CD4-positive, alpha-beta T cell treated with Interleukin-2 at 100 ng/mL for 4 hours (primary cell): ENCODE measurements at regions not wholly inside any gene's neighbourhood (a gene's known extent, or its start where the extent isn't known, plus 50 kb on each side); places are given as distances from the start of the nearest gene placed in this dataset.

ENCODE experiments used
- DNase-seq: peaks from one replicate; pipeline ENCODE4 v3.0.0-alpha.2; 2020; ENCODE audit warnings: low spot score

GRCh38 chr19:32202244-32202643 lies 143.2 kb upstream of the ZNF507 start:
- DNase-seq, result no peak

GRCh38 chr19:32203161-32203560 lies 142.2 kb upstream of the ZNF507 start:
- DNase-seq, result no peak

DNA sequence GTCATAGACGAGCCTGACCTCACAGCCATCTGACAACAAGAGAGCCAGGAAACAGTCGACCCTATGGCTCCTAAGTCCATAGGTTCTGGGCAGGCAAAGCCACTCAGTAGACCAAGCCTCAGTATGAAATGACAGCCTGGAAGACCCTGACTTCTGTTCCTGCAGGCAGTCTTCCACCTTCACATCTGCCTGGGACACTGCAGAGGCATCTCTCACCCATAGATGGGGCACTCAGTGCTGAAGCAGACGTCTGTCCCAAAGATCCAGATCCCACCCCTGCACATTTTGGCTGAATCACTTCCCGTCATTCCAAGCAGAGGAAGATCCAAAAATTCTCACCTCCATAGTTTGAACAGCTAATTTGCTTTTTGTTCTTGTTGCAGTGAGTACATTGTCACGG lies 139.3 kb upstream of the ZNF507 start:
- DNase-seq, result no peak

- DNase-seq, result no peak
These were observed 137.3 kb upstream of the ZNF507 start for GRCh38 chr19:32208060-32208459.

- DNase-seq, result no peak
These were observed 126.0 kb upstream of the ZNF507 start for GRCh38 chr19:32219392-32219791.

GRCh38 chr19:32219881-32220472 lies 125.4 kb upstream of the ZNF507 start:
- no peak for DNase-seq

- DNase-seq, result no peak
These were observed 124.5 kb upstream of the ZNF507 start for GRCh38 chr19:32220951-32221350.

DNA sequence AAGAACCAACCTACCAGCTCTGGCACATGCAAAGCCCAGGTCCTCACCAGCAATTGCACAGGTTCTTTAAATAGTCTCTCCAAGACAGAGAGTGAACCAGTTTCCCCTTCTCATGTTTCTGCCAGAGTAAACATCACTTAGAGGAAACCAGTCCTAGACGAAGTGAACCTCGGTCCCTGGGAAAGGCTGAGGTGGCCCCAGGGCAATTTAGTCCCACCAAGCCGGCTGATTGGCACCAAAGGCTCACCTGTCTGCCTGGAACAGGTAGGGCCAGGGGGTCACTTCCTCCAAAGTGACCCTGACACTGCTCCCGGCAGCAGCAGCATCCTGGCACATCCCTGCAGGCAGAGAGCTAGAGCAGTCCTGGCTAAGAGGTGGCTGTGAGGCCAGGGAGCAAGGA lies 122.9 kb upstream of the ZNF507 start:
- DNase-seq, result no peak

- no peak for DNase-seq
These were observed 122.3 kb upstream of the ZNF507 start for GRCh38 chr19:32223106-32223505.

- no peak for DNase-seq
These were observed 121.6 kb upstream of the ZNF507 start for GRCh38 chr19:32223595-32224370.

DNA sequence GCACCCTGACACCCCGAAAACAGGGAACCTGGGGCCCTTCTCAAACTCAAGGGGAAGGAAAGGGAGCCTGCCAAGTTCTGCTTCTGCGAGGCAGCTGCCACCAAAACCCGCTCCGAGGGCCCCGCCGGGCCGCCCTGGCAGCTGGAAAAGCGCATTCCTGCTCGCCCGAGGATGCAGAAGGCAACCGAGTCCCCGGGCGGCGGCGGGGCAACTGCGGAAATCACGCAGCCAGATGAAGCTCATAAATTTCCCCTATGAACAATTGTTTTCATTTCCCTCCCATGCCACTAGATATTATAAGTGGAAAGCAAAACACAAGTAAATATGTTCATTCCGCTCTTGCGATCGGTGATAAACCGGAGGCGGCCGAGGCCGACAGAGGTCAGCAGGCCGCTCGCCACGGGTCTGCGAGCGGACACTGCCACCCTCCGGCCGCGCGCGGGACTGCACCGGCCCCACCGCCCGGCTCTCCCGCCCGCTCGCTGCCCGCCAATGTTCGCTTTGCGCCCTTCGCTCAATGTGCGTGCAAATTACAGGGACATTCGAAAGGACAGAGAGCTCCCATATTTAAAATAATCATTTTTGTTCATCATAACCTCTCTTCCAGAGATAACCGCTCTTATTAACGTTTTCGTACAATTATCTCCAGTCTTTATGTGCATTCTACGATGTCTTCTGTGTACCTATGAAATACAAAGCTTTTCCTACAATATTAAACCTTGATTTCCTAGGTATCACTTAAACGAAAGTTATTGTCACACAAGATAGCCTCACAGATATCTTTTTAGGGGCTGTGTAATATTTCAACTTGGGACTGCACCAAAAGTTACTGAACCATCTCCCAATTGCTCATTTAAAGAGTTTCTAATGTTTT lies 120.8 kb upstream of the ZNF507 start:
- DNase-seq, result peak; percentile 36

DNA sequence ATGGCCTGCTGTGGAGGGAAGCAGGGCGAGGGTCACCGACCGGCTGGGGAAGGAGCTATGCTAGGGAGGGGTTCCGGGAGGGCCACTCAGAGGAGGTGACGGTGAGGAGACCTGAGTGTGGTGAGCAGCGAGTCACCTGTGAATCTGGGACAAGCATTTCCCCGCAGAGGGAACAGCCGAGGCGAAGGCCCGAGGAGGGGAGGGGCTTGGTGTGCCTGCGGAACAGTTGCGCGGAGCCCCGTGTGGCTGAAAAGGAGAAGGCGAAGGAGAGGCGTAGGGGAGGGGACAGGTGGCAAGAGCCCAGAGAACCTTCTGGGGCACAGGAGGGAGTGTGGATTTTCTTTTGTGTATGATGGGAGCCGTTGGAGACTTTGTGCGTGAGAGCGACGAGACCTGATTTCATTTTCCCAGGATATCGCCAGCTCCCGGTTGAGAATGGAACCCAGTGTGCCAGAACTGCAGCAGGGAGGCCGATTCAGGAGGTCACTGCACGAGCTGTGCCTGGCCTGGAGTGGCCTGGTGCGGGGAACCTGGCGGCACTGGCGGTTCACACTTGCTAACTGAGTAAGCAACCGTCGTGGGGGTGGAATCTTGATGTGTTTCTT lies 117.7 kb upstream of the ZNF507 start:
- DNase-seq, result no peak

DNA sequence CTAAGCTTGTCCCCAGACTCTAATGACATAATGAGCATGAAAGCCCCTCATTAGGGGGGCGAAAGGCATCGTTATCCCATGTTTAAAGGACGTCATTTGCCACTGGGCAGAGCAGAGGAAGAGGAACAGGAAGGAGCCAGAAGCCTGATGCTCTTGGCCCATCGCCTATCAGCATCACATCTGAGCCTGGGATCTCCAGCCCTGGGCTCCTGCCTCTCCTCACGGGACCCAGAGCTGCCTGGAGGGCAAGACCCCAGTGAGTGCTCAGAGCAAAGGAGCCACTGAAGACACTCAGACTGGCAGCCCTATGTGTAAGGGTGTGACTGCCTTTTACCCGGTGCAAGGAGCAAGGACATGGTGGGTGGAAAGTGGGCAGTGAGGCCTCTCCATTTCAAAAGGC lies 115.0 kb upstream of the ZNF507 start:
- DNase-seq, result no peak

- DNase-seq, result no peak
These were observed 114.4 kb upstream of the ZNF507 start for GRCh38 chr19:32231020-32231419.

- DNase-seq, result no peak
These were observed 113.7 kb upstream of the ZNF507 start for GRCh38 chr19:32231691-32232090.

- no peak for DNase-seq
These were observed 113.0 kb upstream of the ZNF507 start for GRCh38 chr19:32232449-32232848.

DNA sequence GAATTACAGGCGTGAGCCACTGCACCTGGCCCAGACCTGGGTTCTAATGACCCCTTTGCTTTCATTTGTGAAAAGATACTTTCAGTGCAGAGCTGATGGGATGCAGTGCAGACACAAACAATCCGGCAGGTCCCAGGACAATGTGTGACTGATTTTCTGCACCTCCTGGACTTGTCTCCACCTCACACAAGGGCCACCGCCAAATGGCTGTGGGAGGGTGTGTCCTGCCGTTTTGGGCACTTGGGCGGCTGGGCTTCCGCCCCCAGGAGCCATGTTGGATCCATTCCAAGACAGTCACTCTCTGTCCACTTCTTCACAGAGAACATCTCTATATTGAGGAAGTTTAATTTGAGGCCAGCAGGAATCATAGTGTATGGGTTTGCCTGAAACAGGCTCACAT lies 112.3 kb upstream of the ZNF507 start:
- no peak for DNase-seq

DNA sequence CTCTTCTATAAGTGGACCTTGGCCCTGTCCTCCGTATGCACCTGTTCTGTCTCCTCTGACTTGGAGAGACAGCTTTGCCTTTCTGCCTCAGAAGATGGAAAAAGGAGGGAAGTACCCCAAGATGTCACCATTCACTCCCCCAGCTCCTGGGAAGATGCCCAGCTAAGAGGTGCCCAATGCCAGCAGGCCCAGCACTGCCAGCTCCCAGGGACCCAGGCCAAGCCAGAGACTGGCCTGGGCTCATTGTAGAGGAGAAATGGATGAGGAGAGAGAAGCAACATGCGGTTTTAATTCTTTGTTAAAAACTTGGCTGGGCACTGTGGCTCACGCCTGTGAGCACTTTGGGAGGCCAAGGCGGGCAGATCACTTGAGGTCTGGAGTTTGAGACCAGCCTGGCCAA lies 111.5 kb upstream of the ZNF507 start:
- no peak for DNase-seq

- no peak for DNase-seq
These were observed 110.7 kb upstream of the ZNF507 start for GRCh38 chr19:32234663-32235217.

GRCh38 chr19:32238076-32238475 lies 107.3 kb upstream of the ZNF507 start:
- no peak for DNase-seq

DNA sequence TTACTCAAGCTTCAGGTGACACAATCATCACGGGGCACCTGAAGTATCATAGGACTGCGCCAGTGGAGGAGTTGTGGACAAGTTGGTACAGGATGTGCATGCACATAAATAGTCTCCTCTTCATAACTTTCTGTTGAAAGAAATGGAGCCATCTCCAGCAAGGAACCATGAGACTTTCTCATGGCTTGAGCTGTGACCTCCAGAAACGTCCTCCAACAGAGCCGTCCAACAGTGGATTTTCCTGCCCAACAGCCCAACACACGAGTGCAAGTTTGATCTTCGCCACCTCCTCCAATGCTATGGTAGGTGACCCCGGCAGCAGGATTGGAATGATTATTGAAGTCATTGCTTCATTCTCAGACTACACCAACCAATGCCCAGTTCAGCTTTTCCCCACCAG lies 105.1 kb upstream of the ZNF507 start:
- DNase-seq, result no peak

DNA sequence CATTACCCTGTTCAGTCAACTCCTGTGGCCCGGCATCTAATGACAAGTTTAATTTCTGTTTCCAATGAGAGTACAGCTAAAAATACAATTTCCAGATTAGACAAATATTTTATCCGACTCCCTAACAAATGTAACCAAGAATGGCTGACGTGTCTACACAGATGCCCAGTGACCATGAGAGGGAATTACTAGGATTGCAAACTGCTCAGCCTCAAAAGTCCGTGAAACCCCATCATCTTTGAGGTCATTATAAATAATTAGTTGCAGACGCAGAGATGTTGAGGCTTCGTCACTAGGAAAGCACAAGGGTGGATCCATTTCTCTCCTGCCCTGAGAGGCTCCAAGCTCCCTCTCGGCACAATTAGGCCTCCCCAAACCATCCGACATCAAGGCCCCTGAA lies 104.1 kb upstream of the ZNF507 start:
- DNase-seq, result no peak
